Ascending aorta (tissue), 2 donors: ENCODE measurements at regions not wholly inside any gene's neighbourhood (a gene's known extent, or its start where the extent isn't known, plus 50 kb on each side); places are given as distances from the start of the nearest gene placed in this dataset.

Experiments
- DNase-seq, 2 donors: peaks; one replicate each; pipeline ENCODE4 v3.0.0-alpha.2; 2019; ENCODE audit warnings: low spot score in 2 of 2
- H3K27ac ChIP-seq, 2 donors: fragments of 200-600 bp; sonication (generic); one replicate each; pipeline ENCODE4 v1.5.1; 2016 to 2017; ENCODE audit warnings: mild to moderate bottlenecking in 1 of 2
- H3K27me3 ChIP-seq: fragments of 200-600 bp; sonication (generic); one replicate; pipeline ENCODE4 v1.5.1; 2017
- H3K36me3 ChIP-seq, 2 donors: fragments of 200-600 bp; sonication (generic); one replicate each; pipeline ENCODE4 v1.5.1; 2016
- H3K4me1 ChIP-seq, 2 donors: fragments of 200-600 bp; sonication (generic); one replicate each; pipeline ENCODE4 v1.5.1; 2016 to 2017; ENCODE audit warnings: mild to moderate bottlenecking in 1 of 2
- H3K4me3 ChIP-seq, 2 donors: fragments of 200-600 bp; sonication (generic); one replicate each; pipeline ENCODE4 v1.5.1; 2016 to 2017; ENCODE audit warnings: mild to moderate bottlenecking in 1 of 2
- H3K9me3 ChIP-seq, 2 donors: fragments of 200-600 bp; sonication (generic); one replicate each; pipeline ENCODE4 v1.5.1; 2016
- CTCF ChIP-seq, 3 experiments: fragments of 200-600 bp in 2 of 3; fragments of 450-650 bp in 1 of 3; sonication (generic) in 2 of 3; IDR thresholded peaks; one replicate each; pipeline ENCODE4 v1.5.1; 2016 to 2019; ENCODE audit warnings: antibody characterized with exemption in 3 of 3, mild to moderate bottlenecking in 1 of 3, moderate library complexity in 1 of 3
- intact Hi-C: fragments of 100-400 bp; cut with DNase I; formaldehyde crosslinking; loops from one replicate; pipeline ENCODE4 v1.15.1; 2023

GRCh38 chr2:223197046-223197445 lies 145.1 kb downstream of the KCNE4 start:
- Histone ChIP-seq H3K27me3 (no peaks in the 10 kb centered on the region), H3K9me3 (no peaks in the 10 kb centered on the region), H3K4me3 (no peak overlapping the region), H3K36me3 (no peaks in the 10 kb centered on the region), H3K4me1 (no peaks in the 10 kb centered on the region), H3K27ac (no peak overlapping the region)
- intact Hi-C loops, result no loop called here
- no peak for TF ChIP-seq CTCF (IDR thresholded peaks at IDR 0.05)
- no peak for DNase-seq

GRCh38 chr2:223199531-223200515 lies 147.8 kb downstream of the KCNE4 start:
- no peak for DNase-seq
- H3K36me3 ChIP-seq, result no peaks in the 10 kb centered on the region

GRCh38 chr2:223203971-223204929 lies 152.3 kb downstream of the KCNE4 start:
- Histone ChIP-seq H3K36me3 (no peaks in the 10 kb centered on the region), H3K27me3 (no peaks in the 10 kb centered on the region), H3K4me3 (no peak overlapping the region), H3K9me3 (peaks cover 0 to 7% of the 10 kb centered on the region in 2 donors), H3K27ac (no peak overlapping the region), H3K4me1 (no peaks in the 10 kb centered on the region)
- intact Hi-C loops, result no loop called here
- TF ChIP-seq CTCF (IDR thresholded peaks at IDR 0.05), result no peak
- no peak for DNase-seq

More at GRCh38 chr2:223199531-223200515, 147.8 kb downstream of the KCNE4 start:
- H3K27me3 ChIP-seq, result no peaks in the 10 kb centered on the region
- H3K27ac ChIP-seq, result no peak overlapping the region
- TF ChIP-seq CTCF (IDR thresholded peaks at IDR 0.05), result no peak
- H3K9me3 ChIP-seq, result no peaks in the 10 kb centered on the region
- H3K4me1 ChIP-seq, result no peaks in the 10 kb centered on the region
- H3K4me3 ChIP-seq, result no peak overlapping the region
- intact Hi-C loops, result no loop called here

- intact Hi-C loops, result no loop called here
- no peak for DNase-seq
- TF ChIP-seq CTCF (IDR thresholded peaks at IDR 0.05), result no peak
- H3K27ac ChIP-seq, result no peak overlapping the region
- no peak overlapping the region for H3K4me3 ChIP-seq
- H3K4me1 ChIP-seq, result no peaks in the 10 kb centered on the region
- H3K36me3 ChIP-seq, result no peaks in the 10 kb centered on the region
- no peaks in the 10 kb centered on the region for H3K27me3 ChIP-seq
- H3K9me3 ChIP-seq, result peaks cover 0 to 19% of the 10 kb centered on the region in 2 donors
Measured at GRCh38 chr2:223210489-223210888, 158.5 kb downstream of the KCNE4 start.

- no peak for TF ChIP-seq CTCF (IDR thresholded peaks at IDR 0.05)
- intact Hi-C loops, result no loop called here
- Histone ChIP-seq H3K27ac (no peak overlapping the region), H3K4me3 (no peak overlapping the region), H3K27me3 (no peaks in the 10 kb centered on the region), H3K4me1 (no peaks in the 10 kb centered on the region), H3K36me3 (no peaks in the 10 kb centered on the region), H3K9me3 (peaks cover 0 to 13% of the 10 kb centered on the region in 2 donors)
- DNase-seq, result no peak
Measured at GRCh38 chr2:223214394-223215253, 162.6 kb downstream of the KCNE4 start.
